GM18505 (cell line): ENCODE measurements at regions not wholly inside any gene's neighbourhood (a gene's known extent, or its start where the extent isn't known, plus 50 kb on each side); places are given as distances from the start of the nearest gene placed in this dataset.
A peak's percentile ranks its signal among the peaks of the same experiment; 100 is the strongest.
"Not testable (repeated sequence)": the region's sequence is repeated elsewhere in the genome, so short reads cannot be mapped to it uniquely, and the experiment has no call there.

Experiments
- ATAC-seq: cut with Tn5 transposase; IDR thresholded peaks from one replicate; pipeline ENCODE4 v1.9.1; 2021; ENCODE audit not compliant: unreplicated experiment
- POLR2A ChIP-seq: IDR thresholded peaks from 4 replicates; pipeline ENCODE4 v1.6.1; 2011; ENCODE audit warnings: borderline replicate concordance; ENCODE audit not compliant: insufficient read depth, insufficient read length; ENCODE audit errors: extremely low read depth

DNA sequence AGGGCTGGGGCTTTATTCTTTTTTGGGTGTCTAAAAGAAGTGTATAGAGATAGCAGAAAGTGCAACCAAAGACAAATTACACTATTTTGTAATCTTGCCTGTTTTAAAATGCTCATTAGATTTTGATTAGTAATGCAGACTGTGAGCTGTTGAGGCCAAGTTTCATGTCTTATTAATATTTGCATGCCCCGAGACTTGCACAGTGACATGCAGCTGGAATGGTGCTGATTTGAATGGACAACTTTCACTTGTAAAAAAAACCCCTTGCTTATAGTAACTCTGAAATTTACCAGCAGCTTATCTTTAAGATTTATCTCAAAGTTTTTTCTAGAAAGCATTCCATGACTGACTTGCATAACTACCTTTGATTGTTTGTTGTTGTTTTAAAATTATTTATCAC lies 835.1 kb upstream of the IGFBP7 start:
- TF ChIP-seq POLR2A = no peak
- ATAC-seq = no peak

DNA sequence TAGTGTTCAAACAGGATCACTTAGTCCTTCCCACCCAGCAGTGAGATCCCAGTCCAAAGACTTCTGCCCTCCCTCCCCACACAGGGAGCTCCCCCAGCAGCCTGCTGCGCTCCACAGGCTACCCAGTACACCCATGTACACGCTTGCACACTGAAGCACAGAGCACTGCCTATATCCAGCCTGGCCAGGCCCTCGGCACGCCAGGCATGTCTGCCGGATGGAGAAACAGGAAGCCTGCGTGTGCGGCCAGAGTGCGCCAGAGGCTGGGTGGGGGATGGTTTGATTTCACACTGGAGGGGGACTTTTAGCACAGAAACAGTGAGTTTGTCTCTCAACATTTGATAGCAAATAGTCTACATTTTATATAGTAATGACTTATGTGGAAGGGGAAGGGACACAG lies 833.5 kb upstream of the IGFBP7 start:
- ATAC-seq = no peak
- no peak for TF ChIP-seq POLR2A

DNA sequence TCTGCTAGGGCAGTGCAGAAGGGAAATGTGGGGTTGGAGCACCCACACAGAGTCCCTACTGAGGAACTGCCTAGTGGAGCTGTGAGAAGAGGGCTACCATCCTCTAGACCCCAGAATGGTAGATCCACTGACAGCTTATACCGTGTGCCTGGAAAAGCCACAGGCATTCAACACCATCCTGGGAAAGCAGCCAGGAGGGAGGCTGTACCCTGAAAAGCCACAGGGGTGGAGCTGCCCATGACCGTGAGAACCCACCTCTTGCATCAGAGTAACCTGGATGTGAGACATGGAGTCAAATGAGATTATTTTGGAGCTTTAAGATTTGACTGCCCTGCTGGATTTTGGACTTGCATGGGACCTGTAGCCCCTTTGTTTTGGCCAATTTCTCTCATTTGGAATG lies 827.1 kb upstream of the IGFBP7 start:
- ATAC-seq = not testable (repeated sequence)

DNA sequence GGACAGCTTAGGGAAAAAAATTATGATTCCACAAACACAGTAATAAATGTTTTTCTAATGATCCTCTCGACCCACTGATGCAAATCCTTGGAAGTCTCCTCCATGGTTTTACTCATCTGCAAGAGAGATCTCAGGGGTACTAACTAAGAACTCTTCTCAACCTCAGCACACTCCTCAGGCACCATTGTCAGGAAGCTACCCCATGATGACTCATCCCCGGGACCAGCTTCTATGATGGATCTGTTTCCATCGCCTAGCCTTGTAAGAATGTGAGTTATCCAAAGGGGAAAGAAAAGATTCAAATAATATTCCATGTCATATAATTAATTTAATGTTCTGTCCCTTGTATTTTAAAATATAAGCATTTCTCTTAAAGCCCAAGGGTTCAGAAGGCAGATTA lies 816.1 kb upstream of the IGFBP7 start:
- no peak for ATAC-seq
- no peak for TF ChIP-seq POLR2A

DNA sequence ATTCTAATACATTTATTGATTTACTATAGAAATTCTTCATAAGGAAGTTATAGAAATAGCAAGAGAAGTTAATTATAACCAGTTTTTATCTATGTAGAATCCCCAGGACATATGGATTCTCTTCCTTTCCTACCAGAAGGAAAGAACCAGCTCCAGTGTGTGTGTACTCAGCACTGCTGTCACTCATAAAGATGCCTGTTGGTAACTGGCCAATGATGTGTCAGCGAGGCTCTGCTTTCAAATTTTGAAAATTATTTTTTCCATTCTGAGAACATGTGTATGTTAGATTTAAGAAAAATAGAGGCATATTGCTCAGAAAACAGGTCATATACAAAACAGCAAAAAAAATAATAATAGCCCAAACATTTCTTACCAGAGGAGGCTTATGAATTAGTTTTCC lies 814.8 kb upstream of the IGFBP7 start:
- no peak for ATAC-seq
- no peak for TF ChIP-seq POLR2A

DNA sequence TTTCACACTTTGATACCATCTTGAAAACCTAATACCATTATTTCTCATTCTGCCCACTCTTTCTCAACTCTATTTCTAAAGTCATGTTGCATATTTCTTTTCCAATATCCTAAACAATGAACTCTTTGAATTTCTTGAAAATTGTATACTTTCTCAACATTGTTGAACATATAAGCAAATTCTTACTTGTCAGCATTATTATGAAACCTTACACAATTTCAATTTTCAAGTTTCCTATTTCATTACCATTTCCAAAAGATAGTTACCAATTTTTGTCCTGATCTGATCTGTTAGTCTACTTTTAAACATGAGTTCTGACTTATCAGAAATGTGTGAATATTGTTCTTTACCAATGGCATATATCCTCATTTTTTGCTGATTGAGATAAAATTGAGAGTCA lies 806.3 kb upstream of the IGFBP7 start:
- no peak for ATAC-seq
- TF ChIP-seq POLR2A = no peak

DNA sequence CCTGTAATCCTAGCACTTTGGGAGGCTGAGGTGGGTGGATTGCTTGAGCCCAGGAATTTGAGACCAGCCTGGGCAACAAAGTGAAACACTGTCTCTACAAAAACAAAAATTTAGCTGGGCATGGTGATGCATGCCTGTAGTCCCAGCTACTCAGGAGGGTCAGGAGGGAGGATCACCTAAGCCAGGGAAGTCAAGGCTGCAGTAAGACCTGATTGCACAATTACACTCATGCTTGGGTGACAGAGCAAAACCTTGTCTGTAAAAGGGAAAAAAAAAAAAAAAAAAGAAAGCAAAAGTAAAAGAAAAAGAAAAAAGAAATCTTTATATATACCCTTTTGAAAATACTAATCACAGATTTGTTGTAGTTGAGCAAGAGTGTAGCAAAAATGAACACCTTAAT lies 801.0 kb upstream of the IGFBP7 start:
- no peak for ATAC-seq
- TF ChIP-seq POLR2A = no peak

DNA sequence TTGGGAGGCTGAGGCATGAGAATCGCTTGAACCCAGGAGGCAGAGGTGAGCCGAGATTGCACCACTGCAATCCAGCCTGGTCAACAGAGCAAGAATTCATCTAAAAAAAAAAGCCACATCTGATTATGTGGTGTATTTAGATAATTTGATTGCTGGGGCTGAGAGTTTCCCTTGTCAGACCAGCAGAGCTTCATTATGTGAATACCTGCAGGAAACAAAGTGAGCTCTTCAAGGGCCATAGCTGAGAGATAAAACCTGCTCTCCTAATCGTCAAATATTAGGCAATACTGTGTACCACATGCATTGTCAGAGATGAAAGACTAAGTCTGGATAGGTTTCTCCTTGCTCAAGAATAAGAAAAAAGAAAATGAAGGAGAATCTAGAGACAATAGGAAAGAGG lies 800.0 kb upstream of the IGFBP7 start:
- no peak for ATAC-seq

DNA sequence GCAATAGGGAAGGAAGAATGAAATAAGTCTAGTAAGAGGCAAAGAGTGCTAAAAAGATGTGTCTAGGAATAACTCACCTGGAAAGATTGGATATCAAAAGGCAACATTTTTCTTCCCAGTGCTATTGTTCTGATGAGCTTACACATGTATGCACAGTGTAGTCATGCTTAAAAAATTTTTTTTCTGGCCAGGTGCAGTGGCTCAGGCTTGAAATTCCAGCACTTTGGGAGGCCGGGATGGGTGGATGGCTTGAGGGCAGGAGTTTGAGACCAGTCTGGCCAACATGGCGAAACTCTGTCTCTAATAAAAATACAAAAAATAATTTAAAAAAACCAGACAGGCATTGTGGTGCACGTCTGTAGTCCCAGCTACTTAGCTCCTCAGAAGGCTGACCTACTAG lies 795.8 kb upstream of the IGFBP7 start:
- TF ChIP-seq POLR2A = no peak
- no peak for ATAC-seq

More for the DNA sequence above, 800.0 kb upstream of the IGFBP7 start:
- no peak for TF ChIP-seq POLR2A

DNA sequence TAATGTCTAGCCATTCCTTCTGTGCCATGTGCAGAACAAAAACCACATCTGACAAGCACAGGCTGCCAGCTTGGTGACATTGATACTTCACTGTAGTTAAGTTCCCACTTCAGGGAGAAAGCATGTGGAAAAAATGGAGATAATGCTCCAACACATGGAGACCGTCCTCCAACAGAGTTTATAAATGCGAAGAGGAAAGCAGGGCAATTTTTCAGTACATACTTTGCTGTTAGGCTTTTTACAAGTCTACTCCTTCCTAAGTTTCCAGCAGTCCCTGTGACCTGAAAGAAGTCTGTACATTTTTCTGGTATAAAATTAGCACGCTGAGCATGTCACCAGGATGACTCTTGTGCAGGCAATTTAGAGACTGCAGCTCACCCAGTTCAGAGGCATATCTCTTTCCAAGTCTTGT lies 766.9 kb upstream of the IGFBP7 start:
- ATAC-seq = no peak

DNA sequence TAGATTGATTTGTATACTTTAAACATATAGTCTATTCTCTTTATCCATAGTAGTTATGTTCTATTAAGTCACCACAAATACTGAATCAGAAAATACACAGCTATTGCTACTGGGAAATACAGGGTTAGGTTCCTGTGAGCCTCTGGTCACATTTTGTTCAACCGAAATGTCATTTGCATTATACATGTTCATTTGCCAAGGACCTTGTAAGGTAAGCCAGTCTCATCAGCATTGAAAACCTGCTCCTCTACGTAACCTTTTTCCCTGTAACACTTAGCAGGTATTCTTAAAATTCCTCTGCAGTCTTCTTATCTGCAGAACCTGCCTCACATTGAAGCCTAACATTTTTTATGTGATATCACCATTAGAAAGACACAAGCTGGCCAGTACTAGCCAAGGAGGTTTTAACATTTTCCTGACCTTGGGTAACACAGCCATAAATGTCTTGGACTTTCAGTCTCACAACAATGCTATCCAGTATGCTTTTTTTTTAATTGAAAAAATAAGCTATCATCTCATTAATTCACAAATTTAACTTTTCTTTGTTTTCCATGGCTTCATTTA lies 765.7 kb upstream of the IGFBP7 start:
- no peak for TF ChIP-seq POLR2A
- no peak for ATAC-seq

More for the DNA sequence above, 766.9 kb upstream of the IGFBP7 start:
- no peak for TF ChIP-seq POLR2A

DNA sequence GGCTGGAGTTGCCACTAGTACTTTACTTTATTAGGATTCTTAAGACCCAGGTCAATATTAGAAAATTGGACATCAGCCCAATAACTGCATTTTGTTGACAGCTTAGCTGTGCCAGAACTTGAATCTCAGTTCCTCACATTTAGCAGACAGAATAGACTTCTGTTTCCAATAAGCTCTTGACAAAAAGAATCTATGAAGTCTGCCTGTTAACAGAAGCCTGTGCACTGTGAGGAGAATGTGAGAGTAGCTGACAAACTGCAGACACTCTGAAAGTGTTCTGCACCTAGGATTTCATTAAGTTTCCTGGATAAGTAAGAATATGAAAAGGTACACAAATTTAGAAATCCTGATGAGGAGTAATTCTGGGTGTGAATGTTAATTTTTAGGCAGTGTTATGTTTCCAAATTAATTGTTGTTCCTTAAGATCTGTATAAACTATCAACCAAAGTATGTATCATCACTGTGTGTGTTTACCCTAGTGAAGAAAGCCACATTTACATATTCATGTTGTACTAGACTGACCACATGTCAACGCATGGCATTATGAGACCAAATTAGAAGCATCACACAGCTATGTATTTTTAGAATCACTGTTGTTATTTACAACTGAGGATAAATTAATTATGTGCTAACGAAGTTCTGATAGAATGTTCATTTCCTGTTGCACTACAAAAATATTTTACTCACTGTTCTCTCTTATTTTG lies 756.4 kb upstream of the IGFBP7 start:
- ATAC-seq = no peak
- TF ChIP-seq POLR2A = no peak

DNA sequence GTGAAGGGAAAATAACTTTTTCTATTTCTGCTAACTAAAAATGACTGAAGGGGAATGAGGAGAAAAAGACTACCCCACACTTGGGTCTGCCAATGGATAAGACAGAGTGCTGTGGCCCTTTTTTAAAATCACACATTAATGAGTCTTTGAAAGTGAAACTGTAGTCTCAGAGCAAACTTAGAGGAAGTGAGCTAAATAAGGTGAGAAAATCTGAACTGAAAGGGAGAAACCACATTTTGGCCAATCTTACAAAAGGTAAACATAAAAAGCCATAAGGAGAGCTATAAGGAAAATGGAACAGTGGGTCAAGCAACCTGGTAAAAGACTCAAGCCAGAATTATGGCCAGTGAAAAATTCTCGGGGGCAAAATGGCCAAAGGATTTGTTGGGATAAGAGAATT lies 755.1 kb upstream of the IGFBP7 start:
- no peak for TF ChIP-seq POLR2A
- peak; percentile 90 for ATAC-seq

DNA sequence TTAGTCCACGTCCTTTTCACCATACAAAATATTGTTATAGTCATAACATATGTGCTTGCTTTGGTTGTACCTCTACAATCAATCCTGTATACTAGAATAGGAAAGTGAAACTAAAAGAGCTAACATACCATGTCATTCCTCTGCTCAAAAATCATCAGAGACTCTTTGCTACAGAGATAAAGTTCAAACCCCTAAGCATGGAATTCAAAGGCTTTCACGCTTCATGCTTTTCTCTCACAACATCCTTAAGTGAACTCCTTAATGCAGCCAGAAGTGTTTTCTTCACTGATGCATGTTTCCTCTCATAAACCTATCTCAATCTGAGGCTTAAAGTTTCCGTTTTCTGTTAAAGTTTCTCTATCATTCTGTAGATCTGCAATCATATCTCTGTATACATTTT lies 744.6 kb upstream of the IGFBP7 start:
- ATAC-seq = peak; percentile 76
- no peak for TF ChIP-seq POLR2A

DNA sequence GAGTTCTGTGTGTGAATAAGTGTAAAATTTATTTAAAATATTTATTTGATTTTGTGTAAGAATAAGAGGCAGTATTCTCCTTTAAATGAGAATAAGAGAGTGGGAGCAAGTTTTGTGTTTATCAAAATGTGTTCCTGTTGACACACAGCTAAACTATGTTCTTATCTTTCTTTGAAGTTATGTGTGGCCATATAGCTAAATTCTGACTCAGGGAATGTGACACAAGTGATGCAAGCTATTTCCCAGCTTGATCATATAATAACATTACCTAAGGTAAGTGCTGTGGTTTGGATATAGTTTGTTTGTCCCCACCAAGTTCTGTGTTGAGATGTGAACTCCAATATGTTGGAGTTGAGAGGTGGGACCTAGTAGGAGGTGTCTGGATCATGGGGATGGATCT lies 740.0 kb upstream of the IGFBP7 start:
- no peak for TF ChIP-seq POLR2A
- ATAC-seq = no peak
